OCI-LY7 (cell line): ENCODE measurements at regions not wholly inside any gene's neighbourhood (a gene's known extent, or its start where the extent isn't known, plus 50 kb on each side); places are given as distances from the start of the nearest gene placed in this dataset.

Experiments used
- EZH2phosphoT487 ChIP-seq: fragments of 200-600 bp; sonication (generic); IDR thresholded peaks from 2 replicates; pipeline ENCODE4 v1.6.1; 2018; ENCODE audit warnings: low read depth, borderline replicate concordance, mild to moderate bottlenecking, mixed run types, antibody characterized with exemption, low read length, moderate library complexity, mixed read lengths
- TF ChIP-seq, protein P1 (sequence below): fragments of 200-600 bp; sonication (generic); conservative IDR thresholded peaks from 2 replicates; pipeline ENCODE4 v1.5.1; 2014; ENCODE audit warnings: mild to moderate bottlenecking, antibody characterized with exemption, low read length, moderate library complexity, mixed read lengths

DNA sequence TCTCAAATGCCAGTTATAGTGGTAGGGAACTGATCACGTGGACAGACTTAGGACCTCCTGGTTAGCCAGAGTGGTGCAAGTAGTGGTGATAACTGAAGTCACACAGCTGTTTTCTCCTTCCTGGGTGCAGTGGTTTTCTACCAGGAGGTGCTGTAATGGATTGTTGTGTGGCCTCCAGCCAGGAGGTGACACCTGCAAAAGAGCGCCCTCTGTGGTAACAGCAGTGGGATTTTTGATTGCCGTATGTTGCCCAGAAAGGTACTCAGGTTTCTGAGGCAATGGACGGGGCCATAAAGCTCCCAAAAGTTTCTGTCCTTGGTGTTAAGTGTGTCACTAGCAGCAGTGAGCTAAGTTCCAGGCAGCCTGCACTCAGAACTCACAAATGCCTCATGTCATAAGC, 1358.1 kb upstream of the DDX18 start:
- TF ChIP-seq, protein P1, sequence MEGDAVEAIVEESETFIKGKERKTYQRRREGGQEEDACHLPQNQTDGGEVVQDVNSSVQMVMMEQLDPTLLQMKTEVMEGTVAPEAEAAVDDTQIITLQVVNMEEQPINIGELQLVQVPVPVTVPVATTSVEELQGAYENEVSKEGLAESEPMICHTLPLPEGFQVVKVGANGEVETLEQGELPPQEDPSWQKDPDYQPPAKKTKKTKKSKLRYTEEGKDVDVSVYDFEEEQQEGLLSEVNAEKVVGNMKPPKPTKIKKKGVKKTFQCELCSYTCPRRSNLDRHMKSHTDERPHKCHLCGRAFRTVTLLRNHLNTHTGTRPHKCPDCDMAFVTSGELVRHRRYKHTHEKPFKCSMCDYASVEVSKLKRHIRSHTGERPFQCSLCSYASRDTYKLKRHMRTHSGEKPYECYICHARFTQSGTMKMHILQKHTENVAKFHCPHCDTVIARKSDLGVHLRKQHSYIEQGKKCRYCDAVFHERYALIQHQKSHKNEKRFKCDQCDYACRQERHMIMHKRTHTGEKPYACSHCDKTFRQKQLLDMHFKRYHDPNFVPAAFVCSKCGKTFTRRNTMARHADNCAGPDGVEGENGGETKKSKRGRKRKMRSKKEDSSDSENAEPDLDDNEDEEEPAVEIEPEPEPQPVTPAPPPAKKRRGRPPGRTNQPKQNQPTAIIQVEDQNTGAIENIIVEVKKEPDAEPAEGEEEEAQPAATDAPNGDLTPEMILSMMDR = no peak
- no peak for TF ChIP-seq EZH2phosphoT487
